GM12892 (cell line): ENCODE measurements at regions not wholly inside any gene's neighbourhood (a gene's known extent, or its start where the extent isn't known, plus 50 kb on each side); places are given as distances from the start of the nearest gene placed in this dataset.

Experiments
- DNase-seq: peaks from one replicate; pipeline ENCODE4 v3.0.0; 2011; ENCODE audit not compliant: insufficient read length
- FAIRE-seq: peaks from 2 replicates; lab custom pipeline; 2011; peaks lifted over from hg19 to GRCh38; lab: Jason Lieb, UNC
- POLR2A ChIP-seq: IDR thresholded peaks from 2 replicates; pipeline ENCODE4 v1.6.1; 2011; ENCODE audit warnings: low read depth, low read length, control low read depth
- POLR2AphosphoS5 ChIP-seq: IDR thresholded peaks from 2 replicates; pipeline ENCODE4 v1.6.1; 2011; ENCODE audit warnings: low read depth, low read length, control low read depth
- TAF1 ChIP-seq: IDR thresholded peaks from 2 replicates; pipeline ENCODE4 v1.6.1; 2011; ENCODE audit warnings: low read depth, mild to moderate bottlenecking, control low read depth, low read length, borderline replicate concordance

- TF ChIP-seq POLR2AphosphoS5: no peak
- TF ChIP-seq POLR2A: no peak
- TF ChIP-seq TAF1: no peak
- peak; percentile 88 for FAIRE-seq
These were observed 210.6 kb upstream of the CDH5 start for GRCh38 chr16:66155933-66156332.

GRCh38 chr16:66154801-66155200 lies 211.7 kb upstream of the CDH5 start:
- FAIRE-seq (no peak), DNase-seq (no peak)
- no peak for TF ChIP-seq POLR2AphosphoS5
- TF ChIP-seq POLR2A: no peak
- no peak for TF ChIP-seq TAF1

More at GRCh38 chr16:66155933-66156332, 210.6 kb upstream of the CDH5 start:
- DNase-seq: no peak

GRCh38 chr16:66152823-66153393 lies 213.6 kb upstream of the CDH5 start:
- DNase-seq (no peak), FAIRE-seq (no peak)
- TF ChIP-seq POLR2A (no peak), POLR2AphosphoS5 (no peak), TAF1 (no peak)

GRCh38 chr16:66152181-66152580 lies 214.3 kb upstream of the CDH5 start:
- FAIRE-seq: no peak
- DNase-seq: no peak
- TF ChIP-seq POLR2A: no peak
- TF ChIP-seq TAF1: no peak

GRCh38 chr16:66150698-66151482 lies 215.6 kb upstream of the CDH5 start:
- no peak for TF ChIP-seq POLR2AphosphoS5
- TF ChIP-seq POLR2A: no peak
- no peak for TF ChIP-seq TAF1
- DNase-seq (no peak), FAIRE-seq (no peak)

- FAIRE-seq (no peak), DNase-seq (no peak)
- TF ChIP-seq POLR2A (no peak), POLR2AphosphoS5 (no peak), TAF1 (no peak)
These were observed 219.2 kb upstream of the CDH5 start for GRCh38 chr16:66147291-66147690.

GRCh38 chr16:66146798-66147197 lies 219.7 kb upstream of the CDH5 start:
- TF ChIP-seq POLR2A (no peak), POLR2AphosphoS5 (no peak), TAF1 (no peak)
- no peak for FAIRE-seq
- DNase-seq: no peak

- DNase-seq (no peak), FAIRE-seq (no peak)
- no peak for TF ChIP-seq TAF1
- TF ChIP-seq POLR2AphosphoS5: no peak
- no peak for TF ChIP-seq POLR2A
These were observed 221.8 kb upstream of the CDH5 start for GRCh38 chr16:66144641-66145040.

GRCh38 chr16:66143415-66143814 lies 223.1 kb upstream of the CDH5 start:
- no peak for FAIRE-seq
- DNase-seq: no peak
- TF ChIP-seq POLR2AphosphoS5 (no peak), TAF1 (no peak), POLR2A (no peak)

GRCh38 chr16:66141885-66142284 lies 224.6 kb upstream of the CDH5 start:
- FAIRE-seq: no peak
- TF ChIP-seq POLR2AphosphoS5 (no peak), TAF1 (no peak), POLR2A (no peak)

GRCh38 chr16:66137853-66138252 lies 228.6 kb upstream of the CDH5 start:
- TF ChIP-seq POLR2A: no peak
- TF ChIP-seq POLR2AphosphoS5: no peak
- no peak for TF ChIP-seq TAF1
- FAIRE-seq: no peak

More at GRCh38 chr16:66141885-66142284, 224.6 kb upstream of the CDH5 start:
- DNase-seq: no peak

GRCh38 chr16:66136841-66137240 lies 229.7 kb upstream of the CDH5 start:
- DNase-seq: no peak
- FAIRE-seq: no peak
- TF ChIP-seq POLR2A (no peak), TAF1 (no peak), POLR2AphosphoS5 (no peak)

More at GRCh38 chr16:66137853-66138252, 228.6 kb upstream of the CDH5 start:
- DNase-seq: no peak
